Transverse colon (tissue), 3 donors: ENCODE measurements at regions not wholly inside any gene's neighbourhood (a gene's known extent, or its start where the extent isn't known, plus 50 kb on each side); places are given as distances from the start of the nearest gene placed in this dataset.

Experiments
- POLR2A ChIP-seq: fragments of 450-650 bp; IDR thresholded peaks from one replicate; pipeline ENCODE4 v1.6.1; 2016; ENCODE audit warnings: antibody characterized with exemption, mild to moderate bottlenecking, moderate library complexity
- TF ChIP-seq, protein P1 (sequence below), 5 experiments: fragments of 200-600 bp in 3 of 5; fragments of 450-650 bp in 2 of 5; sonication (generic) in 3 of 5; IDR thresholded peaks; 1 replicate in 2 of 5; 2 replicates in 3 of 5; pipeline ENCODE4 v1.5.1; 2016 to 2017; ENCODE audit warnings: antibody characterized with exemption in 5 of 5, inconsistent platforms in 3 of 5, mild to moderate bottlenecking in 2 of 5, moderate library complexity in 1 of 5

GRCh38 chr3:6567241-6567640 lies 293.7 kb upstream of the GRM7 start:
- TF ChIP-seq POLR2A, result no peak
- TF ChIP-seq, protein P1, sequence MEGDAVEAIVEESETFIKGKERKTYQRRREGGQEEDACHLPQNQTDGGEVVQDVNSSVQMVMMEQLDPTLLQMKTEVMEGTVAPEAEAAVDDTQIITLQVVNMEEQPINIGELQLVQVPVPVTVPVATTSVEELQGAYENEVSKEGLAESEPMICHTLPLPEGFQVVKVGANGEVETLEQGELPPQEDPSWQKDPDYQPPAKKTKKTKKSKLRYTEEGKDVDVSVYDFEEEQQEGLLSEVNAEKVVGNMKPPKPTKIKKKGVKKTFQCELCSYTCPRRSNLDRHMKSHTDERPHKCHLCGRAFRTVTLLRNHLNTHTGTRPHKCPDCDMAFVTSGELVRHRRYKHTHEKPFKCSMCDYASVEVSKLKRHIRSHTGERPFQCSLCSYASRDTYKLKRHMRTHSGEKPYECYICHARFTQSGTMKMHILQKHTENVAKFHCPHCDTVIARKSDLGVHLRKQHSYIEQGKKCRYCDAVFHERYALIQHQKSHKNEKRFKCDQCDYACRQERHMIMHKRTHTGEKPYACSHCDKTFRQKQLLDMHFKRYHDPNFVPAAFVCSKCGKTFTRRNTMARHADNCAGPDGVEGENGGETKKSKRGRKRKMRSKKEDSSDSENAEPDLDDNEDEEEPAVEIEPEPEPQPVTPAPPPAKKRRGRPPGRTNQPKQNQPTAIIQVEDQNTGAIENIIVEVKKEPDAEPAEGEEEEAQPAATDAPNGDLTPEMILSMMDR (IDR thresholded peaks at IDR 0.05), result no peak
